Lung microvascular endothelial cell (primary cell): ENCODE measurements at regions not wholly inside any gene's neighbourhood (a gene's known extent, or its start where the extent isn't known, plus 50 kb on each side); places are given as distances from the start of the nearest gene placed in this dataset.
A peak's percentile ranks its signal among the peaks of the same experiment; 100 is the strongest.

Experiments used
- DNase-seq, 2 donors: peaks; one replicate each; pipeline versions ENCODE4 v3.0.0 to v3.0.0-alpha.2; 2010; ENCODE audit warnings: low read depth in 2 of 2

DNA sequence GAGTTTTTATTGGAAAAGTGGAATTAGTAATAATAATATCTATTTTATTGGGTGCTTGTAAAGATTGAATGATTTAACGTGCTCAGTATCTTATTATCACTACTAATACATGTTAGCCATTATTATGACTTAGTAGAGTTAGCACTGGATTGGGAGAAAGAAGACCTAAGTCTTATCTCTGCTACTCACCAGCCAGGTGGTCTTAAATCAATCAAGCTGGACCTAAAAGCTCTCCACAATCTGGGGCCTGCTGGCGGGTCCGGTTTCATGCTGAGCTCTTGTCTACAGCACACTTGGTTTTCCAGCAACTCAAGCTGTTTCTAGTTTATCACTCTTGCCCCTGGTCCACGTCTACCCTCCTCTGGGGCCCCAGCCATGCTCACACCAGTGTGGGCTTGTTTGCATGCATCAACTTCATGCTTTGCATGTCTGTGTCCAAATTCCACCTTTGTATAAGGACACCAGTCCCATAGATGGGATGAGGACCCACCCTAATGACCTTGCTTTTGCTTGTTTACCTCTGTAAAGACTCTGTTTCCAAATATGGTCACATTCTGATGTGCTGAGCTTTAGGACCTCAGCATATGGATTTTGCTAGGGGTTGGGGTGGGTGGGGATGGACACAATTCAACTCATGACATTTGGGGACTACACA is 363.1 kb downstream of the LPIN1 start:
- no peak for DNase-seq

DNA sequence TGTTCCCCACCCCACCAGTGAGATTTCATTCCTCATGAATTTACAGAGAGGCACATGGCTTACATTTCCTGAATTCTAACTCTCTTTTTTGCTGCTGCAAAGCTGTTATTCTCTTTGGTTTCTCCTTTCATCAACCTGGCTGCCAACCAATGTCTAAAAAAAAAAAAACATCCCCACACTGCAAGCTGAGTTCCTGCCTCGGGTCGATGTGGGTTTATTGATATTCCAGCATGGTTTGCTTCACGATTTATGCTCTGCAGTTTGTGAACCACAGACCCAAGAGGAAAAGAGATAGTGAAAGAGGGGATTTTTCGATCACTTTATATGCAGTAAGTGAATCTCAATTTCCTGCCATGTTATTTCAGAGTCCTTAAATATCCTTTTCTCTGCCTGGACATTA is 363.6 kb downstream of the LPIN1 start:
- DNase-seq, result peak in 1 of 2 donors; percentile 54

DNA sequence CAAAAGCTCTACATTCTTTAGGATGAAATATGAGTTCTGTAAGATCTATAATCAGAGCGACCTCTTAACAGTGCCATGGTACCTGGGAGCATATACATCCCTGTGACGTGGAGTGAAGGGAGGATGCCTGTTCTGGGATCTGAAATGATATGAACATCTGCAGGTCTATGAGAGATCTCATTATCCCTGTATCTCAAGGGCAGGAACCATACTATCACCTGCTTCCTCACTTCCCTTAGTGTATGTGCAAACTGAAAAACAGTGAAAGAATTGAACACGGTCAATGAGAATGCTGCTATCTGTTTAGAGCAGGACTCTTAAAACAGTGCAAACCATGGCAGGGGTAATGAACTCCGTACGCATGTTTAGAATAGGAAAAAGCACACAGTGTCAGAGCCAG is 364.0 kb downstream of the LPIN1 start:
- peak in 1 of 2 donors; percentile 18 for DNase-seq

DNA sequence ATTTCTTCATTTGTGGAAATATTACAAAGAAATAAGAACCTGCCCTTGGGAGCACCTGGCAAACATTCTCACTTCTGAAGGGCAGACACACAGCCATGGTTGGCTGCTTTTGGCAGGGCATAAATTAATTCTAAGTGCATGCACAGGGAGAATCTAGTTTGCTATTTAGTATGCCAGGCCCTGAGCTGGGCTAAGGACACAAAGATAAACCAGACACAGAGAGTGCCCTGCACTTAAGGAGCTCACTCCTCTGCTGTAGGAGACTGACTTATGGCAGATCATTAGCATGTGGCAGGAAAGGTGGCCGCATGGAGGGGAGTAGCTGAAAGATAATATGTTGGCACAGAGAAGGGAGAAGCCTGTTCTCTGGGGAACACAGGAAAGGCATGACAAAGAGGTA is 367.0 kb downstream of the LPIN1 start:
- DNase-seq, result no peak

DNA sequence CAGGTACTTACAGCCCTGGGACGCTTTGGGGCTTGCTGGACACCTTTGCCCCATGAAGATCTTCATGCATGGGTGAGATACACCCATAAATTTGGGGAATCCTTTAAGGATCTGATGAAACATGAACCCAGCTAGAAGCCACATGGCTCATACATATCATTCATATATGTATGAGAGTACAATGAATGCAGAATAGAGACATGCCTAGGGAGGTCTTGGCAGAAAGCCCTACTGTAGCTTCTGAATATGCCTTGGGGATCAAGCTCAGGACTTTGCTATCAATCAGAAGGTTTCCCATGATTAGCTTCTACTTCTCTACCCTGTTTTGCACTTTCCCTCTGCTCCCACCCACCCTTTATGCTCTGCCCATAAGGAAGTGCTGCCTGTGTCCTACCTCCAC is 368.4 kb downstream of the LPIN1 start:
- DNase-seq, result no peak

DNA sequence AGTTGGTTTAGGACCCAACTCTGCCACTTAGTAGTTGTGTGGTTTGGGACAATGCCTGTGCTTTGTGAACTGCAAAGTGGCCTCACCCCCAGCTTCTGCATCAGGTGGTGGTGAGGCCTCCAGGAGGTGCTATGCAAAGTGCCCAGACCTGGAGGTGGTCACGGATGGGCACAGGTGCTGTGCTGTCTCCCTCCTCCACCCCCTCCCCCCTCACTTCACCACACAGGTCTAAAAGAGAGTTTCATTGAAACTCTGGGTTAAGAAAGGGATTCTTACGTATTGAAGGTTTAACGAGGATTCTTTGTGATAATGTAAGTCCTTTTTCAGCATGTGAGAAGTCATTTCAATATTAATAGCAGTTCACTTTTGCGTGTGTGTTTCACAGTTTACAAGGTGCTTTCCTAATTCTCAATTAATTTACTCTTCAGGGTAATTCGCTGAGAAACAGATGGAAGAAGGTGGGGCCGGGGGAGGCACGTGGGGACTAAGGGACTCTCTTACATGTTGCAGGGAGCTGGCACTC is 369.9 kb downstream of the LPIN1 start:
- DNase-seq, result no peak

DNA sequence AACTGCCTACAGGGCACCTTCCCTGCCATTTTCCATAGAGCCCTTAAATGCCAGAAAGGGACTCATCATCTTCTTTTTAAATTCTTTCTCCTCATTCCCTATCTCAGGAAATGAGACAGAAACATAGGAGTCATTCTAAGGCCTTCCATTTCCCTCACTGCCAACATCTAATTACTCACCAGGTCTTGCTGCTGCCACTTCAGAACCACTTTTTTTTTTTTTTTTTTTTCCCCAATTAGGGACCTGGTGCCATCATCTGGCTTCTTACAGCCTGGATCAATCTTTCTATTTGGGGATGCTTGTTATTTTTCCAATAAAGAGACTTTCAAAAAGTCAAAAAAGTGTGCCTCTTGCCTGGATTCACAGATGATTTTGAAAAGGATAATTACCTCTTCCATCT is 373.4 kb downstream of the LPIN1 start:
- DNase-seq, result peak in 1 of 2 donors; percentile 29

DNA sequence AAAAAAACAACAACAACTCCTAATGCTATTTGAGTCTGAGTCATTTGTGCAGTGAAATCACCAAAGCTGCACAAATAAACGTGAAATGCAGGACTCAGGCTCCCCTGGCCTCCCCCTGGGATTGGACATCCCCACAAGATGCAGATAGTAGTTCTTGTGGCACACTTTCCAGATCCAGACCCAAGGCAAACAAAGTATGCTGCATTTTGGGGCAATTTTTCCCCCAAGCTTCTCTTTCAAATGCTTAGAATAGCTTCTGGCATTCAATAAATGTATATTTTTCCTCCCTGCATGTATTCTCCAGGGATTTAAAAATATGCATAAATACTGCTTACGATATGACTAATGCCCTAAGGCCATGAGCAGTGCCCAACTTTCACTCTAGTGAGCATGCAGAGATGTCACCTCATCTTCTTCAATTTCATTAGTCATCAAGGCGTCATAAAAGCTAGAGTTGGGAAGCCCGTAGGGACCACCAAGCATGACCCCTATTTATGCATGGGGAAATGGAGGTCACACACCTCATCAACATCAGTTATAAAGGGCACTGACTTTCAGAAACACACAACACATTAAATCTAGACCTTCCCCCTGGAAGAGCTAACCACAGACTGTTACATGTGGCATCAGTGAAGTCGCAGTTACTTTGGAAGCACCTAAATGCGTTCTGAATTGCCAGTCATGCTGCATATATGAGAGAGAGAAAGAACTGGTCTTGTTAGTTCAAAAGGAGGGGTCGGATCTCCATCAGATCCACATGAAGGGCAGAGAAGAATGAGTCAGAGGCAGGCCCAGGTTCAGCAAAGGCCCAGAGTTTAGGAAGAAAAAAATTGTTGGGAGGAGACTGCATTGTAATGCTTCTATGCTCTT is 374.1 kb downstream of the LPIN1 start:
- DNase-seq, result no peak

DNA sequence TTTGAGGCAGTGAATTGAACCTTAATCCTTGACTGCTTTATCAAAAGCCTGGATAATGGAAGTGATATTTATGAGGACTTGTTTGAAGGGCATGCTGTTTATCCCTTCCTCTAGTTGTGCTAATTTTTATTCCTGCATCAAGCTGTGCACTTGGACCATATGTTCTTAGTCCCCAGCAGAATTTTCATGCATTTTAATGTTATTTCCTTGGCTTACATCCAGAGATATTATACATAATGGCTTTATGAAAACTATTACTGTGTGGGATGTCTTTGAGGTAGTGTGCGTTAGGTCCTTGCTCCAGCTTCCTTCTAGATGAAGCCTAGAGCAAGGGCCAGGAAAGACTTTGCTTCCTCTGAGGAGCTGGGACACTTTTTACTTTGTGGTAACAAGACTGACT is 378.4 kb downstream of the LPIN1 start:
- DNase-seq, result no peak

DNA sequence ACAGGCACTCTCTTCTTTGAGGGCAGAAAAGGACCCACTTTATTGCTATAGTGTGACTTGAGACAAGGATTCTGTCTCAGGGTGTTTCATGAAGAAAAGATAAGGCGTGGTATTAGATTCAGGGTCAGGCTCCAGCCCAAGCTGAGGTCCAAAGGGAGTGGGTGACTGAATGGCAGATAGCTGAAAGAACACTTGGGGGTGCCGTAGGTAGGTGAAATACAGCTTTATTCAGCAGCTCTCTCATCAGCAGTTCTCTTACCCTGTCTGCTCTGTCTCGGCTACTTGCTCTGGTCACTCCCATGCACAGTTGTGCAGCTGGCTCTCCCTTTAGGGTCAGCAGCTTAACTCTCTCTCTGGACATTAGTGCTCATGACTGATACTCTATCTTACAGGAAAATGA is 379.9 kb downstream of the LPIN1 start:
- peak in 1 of 2 donors; percentile 3 for DNase-seq

DNA sequence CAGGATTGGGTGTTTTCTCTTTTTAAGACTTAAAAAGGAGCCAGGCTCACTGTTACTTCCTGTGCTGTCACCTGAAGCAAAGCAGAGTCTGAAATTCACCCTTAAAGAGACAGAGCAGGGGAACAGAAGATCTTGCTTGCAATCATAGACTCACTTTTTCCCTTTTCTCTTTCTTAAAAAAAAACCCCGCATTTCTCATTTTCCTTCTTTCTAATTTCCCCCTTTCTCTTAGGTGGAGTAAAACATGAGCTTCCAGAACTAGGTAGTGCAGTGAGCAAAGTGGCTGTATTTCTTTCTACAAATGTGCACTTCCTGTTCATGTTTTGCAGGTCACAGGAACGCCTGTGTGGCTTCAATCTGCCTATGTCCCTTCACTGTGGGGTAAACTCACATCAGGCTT is 381.2 kb downstream of the LPIN1 start:
- no peak for DNase-seq

DNA sequence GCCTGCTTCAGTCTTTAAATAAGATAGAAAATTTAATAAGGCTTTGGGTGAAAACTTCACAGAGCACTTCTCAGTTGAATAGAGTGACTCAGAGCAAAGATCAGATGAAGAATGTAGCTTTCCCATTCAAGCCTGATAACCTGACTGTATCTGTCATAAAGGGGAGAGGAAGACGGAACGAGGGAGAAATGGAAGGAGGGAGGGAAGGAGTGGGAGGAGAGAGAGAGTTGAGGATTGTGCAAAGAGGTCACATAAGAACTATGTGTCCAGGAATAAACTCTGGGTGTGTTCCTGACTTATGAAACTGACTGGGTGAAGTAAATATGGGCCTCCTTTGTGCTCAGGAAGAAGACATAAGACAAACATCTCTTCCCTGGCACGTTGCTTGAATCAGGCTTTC is 385.5 kb downstream of the LPIN1 start:
- DNase-seq, result no peak

DNA sequence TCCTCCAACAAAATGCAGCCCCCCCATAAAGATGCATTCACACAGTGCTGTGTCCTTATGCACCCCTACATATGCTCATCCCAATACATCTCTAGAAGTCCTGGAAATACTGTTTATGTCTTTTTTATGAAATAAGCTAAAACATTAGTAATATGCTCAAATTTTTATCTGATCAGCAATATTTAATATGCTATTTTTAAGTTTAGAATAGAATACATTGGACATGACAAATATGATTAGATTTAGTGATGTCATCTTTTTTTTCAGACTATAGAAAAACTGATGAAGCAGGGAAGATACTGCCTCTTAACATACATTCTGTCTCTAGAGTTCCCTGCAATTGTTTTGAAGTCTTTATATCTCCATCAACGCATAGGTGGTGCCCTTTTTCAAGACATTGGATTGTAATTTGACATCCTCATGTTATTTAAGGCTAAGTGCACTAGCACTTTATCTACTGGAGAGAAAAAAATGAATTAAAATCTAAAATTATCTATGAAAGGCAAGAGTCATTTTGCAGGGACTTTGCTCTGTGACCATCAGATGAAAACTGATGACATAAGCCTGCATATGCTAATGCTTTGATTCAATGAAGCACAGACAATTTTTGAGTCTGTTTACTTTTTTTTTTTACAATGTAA is 395.3 kb downstream of the LPIN1 start:
- DNase-seq, result no peak

DNA sequence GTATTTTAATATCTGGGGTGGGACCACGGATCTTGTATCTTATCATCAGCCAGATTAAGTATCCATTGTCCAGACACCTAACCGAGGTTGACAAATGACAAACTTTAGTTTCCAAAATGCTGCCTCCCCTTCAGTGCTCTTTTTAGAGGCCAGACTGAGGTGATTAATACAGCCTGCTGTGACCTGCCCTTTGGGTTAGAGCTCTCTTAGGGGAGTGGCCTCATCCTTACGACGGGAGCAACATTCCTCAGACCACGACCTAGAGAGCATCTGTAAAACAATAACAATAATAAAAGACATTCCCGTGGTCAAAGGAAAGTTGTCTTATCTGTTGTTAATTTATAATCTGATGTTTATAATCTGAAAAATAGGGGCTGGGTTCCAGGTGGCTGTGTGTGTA is 405.3 kb downstream of the LPIN1 start:
- DNase-seq, result no peak

DNA sequence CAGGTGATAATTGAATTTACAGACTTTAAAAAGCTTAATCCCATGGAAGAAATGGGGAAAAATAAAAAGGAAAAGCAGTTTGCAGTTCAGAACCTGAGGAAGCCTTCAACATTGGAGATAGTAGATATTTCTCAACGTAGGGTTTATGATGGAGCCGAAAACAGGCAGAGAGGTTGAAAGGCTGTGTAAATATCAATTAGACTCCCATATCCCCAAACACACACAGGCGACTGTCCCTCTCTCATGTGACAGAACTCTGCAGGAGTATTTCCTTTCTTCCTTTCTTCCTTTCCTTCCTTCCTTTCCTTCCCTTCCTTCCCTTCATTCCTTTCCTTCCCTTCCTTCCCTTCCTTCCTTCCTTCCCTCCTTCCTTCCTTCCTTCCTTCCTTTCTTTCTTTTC is 406.5 kb downstream of the LPIN1 start:
- DNase-seq, result no peak

DNA sequence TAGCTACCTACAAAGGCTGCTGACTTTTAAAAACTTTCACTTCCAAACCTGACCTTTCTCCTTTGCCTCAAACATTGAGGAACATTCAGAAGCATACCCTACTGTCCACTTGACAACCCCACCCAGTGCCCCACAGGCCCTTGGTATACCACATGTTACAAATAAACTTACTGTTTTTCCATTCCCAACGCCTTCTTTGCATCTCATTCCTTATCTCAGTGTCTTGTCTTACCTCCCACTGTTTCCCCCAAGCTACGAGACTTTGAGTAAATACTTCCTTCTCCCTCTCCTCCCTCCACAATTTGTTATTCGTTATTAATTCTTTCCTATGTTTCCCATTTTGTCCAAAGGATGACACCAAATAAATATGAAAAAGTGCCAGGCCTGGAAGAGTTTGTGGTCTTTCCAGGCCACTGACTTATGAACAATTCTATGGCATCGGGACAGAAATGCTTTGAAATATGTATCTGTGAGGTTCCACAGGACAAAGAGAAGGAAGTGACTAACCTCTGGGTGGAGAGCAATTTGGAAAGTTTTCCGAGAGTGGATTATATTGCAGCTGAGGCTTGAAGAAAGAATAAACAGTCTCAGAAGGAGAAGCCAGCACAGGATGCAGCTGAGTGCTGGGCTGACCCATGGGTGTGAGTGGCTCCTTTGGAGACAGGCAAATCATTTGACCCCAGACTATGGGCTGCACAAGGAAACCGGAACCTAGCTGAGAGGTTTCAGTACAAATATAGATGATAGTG is 409.0 kb downstream of the LPIN1 start:
- DNase-seq, result peak; percentile 84 to 97

DNA sequence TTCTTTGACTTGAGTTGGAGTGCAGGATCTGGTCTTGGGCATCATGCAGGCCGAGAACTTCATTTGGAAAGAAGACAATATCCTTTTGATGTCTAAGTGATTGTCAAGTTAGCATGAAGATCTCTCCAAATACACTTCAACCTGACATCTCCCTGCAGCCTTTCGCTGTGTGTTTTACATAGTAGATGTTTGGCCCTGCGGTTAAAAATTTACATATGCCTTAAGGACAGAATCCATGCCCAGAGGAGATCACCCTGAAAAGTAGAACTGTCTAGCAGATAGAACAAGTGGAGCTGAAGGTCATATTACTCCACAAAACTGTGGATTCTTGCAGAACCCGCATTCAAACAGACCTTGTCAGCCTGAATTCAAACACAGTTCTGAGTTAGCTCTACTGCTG is 409.9 kb downstream of the LPIN1 start:
- DNase-seq, result no peak

DNA sequence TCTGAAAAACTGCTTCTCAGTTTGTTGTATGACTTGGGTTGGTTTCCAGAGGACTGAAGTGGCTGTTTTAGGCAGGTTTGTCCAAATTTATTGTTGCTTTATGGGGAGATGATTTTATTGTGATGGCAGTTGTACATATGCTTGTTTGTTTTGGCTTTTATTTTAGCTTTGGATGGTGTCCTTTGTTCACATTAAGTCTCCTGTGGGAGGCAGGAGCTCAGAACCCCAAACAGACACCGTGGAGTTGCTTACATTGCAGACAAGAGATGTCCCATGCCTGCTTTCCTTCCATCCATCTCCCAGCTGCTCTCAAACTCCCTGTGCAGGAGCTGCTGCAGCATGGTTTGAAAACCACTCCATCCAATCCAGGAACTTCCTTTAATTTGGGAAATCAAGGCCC is 414.7 kb downstream of the LPIN1 start:
- DNase-seq, result no peak

DNA sequence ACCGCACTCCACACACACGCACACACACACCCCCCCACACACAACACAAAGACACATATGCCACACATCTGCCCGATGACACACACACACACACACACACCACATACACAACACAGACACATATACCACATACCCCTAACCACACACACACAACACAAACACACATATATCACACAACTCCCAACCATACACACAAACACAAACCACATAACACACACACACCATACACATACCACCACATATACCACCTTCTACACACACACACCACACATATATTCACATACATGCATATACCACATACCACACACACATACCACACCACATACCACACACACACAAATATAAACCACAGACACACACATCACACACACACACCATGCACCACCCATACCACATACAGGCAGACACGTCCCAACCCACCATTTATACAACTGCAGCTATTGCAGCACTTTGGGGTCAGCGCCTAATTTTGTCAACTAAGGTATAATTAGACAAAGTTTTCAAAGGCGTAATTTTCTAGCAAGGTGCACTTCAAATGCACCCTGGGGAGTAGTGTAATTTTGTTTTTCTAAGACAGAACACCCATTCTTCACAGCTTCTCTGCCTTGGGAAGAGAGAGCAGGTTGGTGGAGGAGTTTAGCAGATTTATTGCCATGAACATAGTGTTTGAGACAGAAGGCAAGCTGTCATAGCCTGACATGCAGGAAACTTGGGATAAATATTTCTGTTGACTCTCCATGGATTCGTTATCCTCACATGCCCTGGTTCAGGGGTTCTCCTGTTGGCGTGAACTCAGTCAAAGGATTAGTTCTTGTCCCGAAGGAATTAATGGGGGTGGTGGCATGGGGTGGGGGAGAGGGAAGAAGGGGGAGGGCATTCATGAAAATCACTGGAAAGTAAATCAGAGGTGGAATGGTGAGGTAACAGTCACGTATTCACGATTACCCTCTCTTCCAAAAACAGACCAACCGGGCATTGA is 416.1 kb downstream of the LPIN1 start:
- no peak for DNase-seq

DNA sequence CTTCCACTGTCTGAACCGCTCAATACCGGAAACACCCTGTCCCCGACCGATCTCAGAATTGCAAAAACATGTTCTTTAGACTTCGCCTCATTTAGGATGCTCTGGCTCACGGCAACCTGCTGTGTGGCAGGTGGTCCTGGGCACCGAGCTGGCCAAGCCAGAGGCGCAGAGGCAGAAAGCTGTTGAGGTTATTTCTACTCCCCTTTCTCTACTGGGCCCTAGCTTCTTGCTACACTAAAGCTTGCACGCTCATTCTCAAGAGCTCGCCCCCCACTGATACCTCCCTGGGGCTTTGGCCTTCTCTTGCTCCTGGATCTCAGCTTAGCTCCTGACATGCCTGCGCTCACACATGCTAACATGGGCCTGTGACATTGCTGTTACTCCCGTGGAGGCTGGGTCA is 417.4 kb downstream of the LPIN1 start:
- DNase-seq, result no peak

DNA sequence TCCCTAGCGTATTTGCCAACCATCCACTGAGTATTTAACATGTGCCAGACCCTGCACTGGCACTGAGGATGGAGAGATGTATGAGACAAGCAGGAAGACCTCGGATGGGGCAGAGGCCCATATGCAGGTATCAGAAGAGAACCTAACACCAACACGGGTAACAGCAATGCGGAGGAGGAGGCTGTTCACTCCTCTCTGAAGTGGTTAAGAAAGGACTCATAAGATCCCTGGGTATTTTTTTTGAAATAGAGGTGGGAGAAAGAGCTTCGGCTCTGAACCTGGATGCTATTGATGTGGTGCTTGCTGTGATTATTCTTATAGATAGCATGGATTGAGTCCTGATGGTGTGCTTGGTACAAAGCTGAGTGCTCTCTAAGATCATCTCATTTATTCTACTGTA is 418.3 kb downstream of the LPIN1 start:
- DNase-seq, result no peak
